H1 (cell line): ENCODE measurements at regions not wholly inside any gene's neighbourhood (a gene's known extent, or its start where the extent isn't known, plus 50 kb on each side); places are given as distances from the start of the nearest gene placed in this dataset.

ENCODE experiments used
- CBX8 ChIP-seq: fragments of 300-800, 300-1000 bp; sonication (generic); IDR thresholded peaks from 2 replicates; pipeline ENCODE4 v1.7.1; 2016; ENCODE audit warnings: low read depth, low read length, borderline replicate concordance
- EP300 ChIP-seq, 2 experiments: IDR thresholded peaks; 1 replicate in 1 of 2; 2 replicates in 1 of 2; pipeline ENCODE4 v1.6.1; 2011 to 2012; ENCODE audit warnings: low read depth in 2 of 2, low read length in 2 of 2, mild to moderate bottlenecking in 2 of 2, borderline replicate concordance in 1 of 2, inconsistent platforms in 1 of 2, moderate library complexity in 1 of 2
- EZH2 ChIP-seq: fragments of 200-600 bp; sonication (generic); IDR thresholded peaks from 2 replicates; pipeline ENCODE4 v1.7.1; 2012; ENCODE audit warnings: low read depth, mild to moderate bottlenecking, moderate library complexity, low read length, inconsistent platforms; ENCODE audit not compliant: severe bottlenecking
- GTF2F1 ChIP-seq: IDR thresholded peaks from 2 replicates; pipeline ENCODE4 v1.6.1; 2012; ENCODE audit warnings: low read depth, low read length, improper control_type of control experiment, borderline replicate concordance
- JUN ChIP-seq: IDR thresholded peaks from 2 replicates; pipeline ENCODE4 v1.6.1; 2011; ENCODE audit warnings: low read depth, mild to moderate bottlenecking, improper control_type of control experiment, low read length
- POLR2A ChIP-seq, 2 experiments: IDR thresholded peaks; 1 replicate in 1 of 2; 2 replicates in 1 of 2; pipeline ENCODE4 v1.6.1; 2011; ENCODE audit warnings: low read depth in 2 of 2, low read length in 2 of 2, mild to moderate bottlenecking in 2 of 2; ENCODE audit errors: control extremely low read depth in 1 of 2
- SP1 ChIP-seq: IDR thresholded peaks from 2 replicates; pipeline ENCODE4 v1.6.1; 2011; ENCODE audit warnings: low read depth, low read length
- TF ChIP-seq, protein P1 (sequence below): IDR thresholded peaks from 2 replicates; pipeline ENCODE4 v1.6.1; 2011; ENCODE audit warnings: low read depth, mild to moderate bottlenecking, low read length; ENCODE audit not compliant: insufficient read depth

DNA sequence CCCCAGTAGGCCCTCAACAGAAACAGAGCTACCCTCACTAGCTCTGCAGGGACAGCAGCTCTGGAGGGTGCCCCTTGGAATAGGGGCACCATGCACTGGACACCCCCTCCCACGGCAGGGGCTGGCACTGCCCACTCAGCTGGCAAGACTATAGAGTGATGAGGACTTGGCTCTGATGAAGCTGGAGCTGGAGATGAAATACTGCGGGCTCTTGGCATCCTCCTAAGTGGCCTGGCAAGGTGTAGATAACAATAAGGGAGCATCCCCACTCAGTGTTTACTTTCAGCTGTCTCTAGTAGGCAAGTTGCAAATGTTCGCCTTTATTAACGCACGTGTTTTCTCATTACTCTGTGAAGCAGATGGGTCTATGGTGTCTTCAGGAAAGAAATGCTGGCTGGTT is 92.7 kb downstream of the PDCL3 start:
- no peak for TF ChIP-seq EZH2
- TF ChIP-seq JUN = no peak
- TF ChIP-seq POLR2A (IDR thresholded peaks at IDR 0.05; ENCODE audit: control extremely low read depth in 1 of 2, low read depth in 2 of 2, low read length in 2 of 2) = no peak
- TF ChIP-seq CBX8 = no peak
- no peak for TF ChIP-seq GTF2F1
- TF ChIP-seq, protein P1, sequence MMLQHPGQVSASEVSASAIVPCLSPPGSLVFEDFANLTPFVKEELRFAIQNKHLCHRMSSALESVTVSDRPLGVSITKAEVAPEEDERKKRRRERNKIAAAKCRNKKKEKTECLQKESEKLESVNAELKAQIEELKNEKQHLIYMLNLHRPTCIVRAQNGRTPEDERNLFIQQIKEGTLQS = no peak
- TF ChIP-seq SP1 = no peak
- TF ChIP-seq EP300 (IDR thresholded peaks at IDR 0.05; ENCODE audit: borderline replicate concordance in 1 of 2, low read depth in 2 of 2, low read length in 2 of 2) = no peak
